ENCODE measurements at regions not wholly inside any gene's neighbourhood (a gene's known extent, or its start where the extent isn't known, plus 50 kb on each side); places are given as distances from the start of the nearest gene placed in this dataset.

DNA sequence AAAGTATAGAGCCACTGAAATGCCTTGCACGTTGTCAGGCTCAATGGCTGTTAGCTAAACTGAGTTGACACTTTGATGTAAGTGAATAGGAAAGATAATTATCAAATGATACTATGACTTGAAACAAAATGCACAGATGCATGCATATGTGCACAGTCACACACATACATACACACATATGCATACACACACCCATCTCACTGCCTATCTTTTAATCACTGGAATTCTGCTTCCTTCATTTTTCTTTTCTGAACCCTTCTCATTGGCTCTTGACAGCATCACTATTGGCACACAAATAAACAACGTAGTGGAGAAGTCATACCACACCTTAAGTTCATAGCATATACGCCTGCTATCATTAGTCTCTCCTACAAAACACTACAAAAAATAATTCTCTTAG lies 154.9 kb upstream of the NCKAP5 start:
- TF ChIP-seq ZC3H10 (CRISPR knock-in tag; IDR thresholded peaks at IDR 0.05) (no peak), PPARA (CRISPR knock-in tag; IDR thresholded peaks at IDR 0.05; ENCODE audit: borderline replicate concordance) (no peak), GLIS3 (CRISPR knock-in tag; IDR thresholded peaks at IDR 0.05) (no peak), RARB (CRISPR knock-in tag; IDR thresholded peaks at IDR 0.05) (no peak), ARNTL (CRISPR knock-in tag; IDR thresholded peaks at IDR 0.05; ENCODE audit: borderline replicate concordance, low read depth) (no peak), ZFP3 (CRISPR knock-in tag; IDR thresholded peaks at IDR 0.05) (no peak), ISL1 (CRISPR knock-in tag; IDR thresholded peaks at IDR 0.05) (no peak)

All from SK-N-SH treated with all-trans-retinoic acid at 6 μM for 48 hours (cell line).